K562 (cell line): ENCODE measurements at regions not wholly inside any gene's neighbourhood (a gene's known extent, or its start where the extent isn't known, plus 50 kb on each side); places are given as distances from the start of the nearest gene placed in this dataset.

Experiments
- CREB1 ChIP-seq, 2 experiments: sonication (generic) in 1 of 2; formaldehyde crosslinking in 1 of 2; IDR thresholded peaks; 2 replicates each; pipeline versions ENCODE4 v1.6.1 to v1.8.0; 2012 to 2022; ENCODE audit warnings: inconsistent platforms in 1 of 2, mild to moderate bottlenecking in 1 of 2, missing genetic modification reagents in 1 of 2, moderate library complexity in 1 of 2
- EGR1 ChIP-seq: fragments of 450-650 bp; conservative IDR thresholded peaks from 2 replicates; pipeline ENCODE4 v1.6.1; 2017; ENCODE audit warnings: mild to moderate bottlenecking
- JUN ChIP-seq, 2 experiments: sonication (generic) in 1 of 2; formaldehyde crosslinking in 1 of 2; IDR thresholded peaks; 2 replicates each; pipeline versions ENCODE4 v1.6.1 to v1.8.0; 2012 to 2022; ENCODE audit warnings: borderline replicate concordance in 2 of 2, mild to moderate bottlenecking in 2 of 2, improper control_type of control experiment in 1 of 2, low read depth in 1 of 2, low read length in 1 of 2, missing genetic modification reagents in 1 of 2
- TF ChIP-seq, protein P1 (sequence below): sonication (generic); formaldehyde crosslinking; IDR thresholded peaks from 2 replicates; pipeline ENCODE4 v1.8.1; 2023; ENCODE audit warnings: mild to moderate bottlenecking, missing genetic modification reagents
- TF ChIP-seq, protein P2 (sequence below): sonication (generic); formaldehyde crosslinking; IDR thresholded peaks from 2 replicates; pipeline ENCODE4 v1.8.1; 2022; ENCODE audit warnings: missing genetic modification reagents
- TF ChIP-seq, protein P3 (sequence below), 2 experiments: fragments of 450-650 bp; formaldehyde crosslinking in 1 of 2; IDR thresholded peaks; 2 replicates each; pipeline versions ENCODE4 v1.4.0 to v1.6.1; 2014 to 2020; ENCODE audit warnings: mild to moderate bottlenecking in 2 of 2, borderline replicate concordance in 1 of 2, low read depth in 1 of 2

DNA sequence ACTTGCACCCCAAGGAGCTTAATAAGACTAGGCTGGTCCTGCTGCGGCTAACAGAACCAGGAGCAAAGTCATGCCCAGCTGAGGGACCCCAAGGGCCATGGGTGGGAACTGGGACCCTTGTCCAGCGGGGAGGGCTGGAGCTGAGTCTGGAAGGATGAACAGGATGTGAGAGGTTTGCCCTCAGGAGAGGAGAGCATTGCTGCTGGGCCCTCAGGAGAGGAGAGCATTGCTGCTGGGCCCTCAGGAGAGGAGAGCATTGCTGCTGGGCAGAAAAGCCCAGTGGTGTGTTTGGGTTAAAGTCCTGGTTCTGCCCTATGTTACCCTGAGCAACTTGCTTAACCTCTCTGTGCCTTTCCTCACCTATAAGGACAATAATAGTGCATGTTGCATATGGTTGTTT, 125.8 kb downstream of the MACROH2A1 start:
- TF ChIP-seq CREB1 (IDR thresholded peaks at IDR 0.05): no peak
- no peak for TF ChIP-seq CREB1 (CRISPR knock-in tag; IDR thresholded peaks at IDR 0.05)
- TF ChIP-seq, protein P1, sequence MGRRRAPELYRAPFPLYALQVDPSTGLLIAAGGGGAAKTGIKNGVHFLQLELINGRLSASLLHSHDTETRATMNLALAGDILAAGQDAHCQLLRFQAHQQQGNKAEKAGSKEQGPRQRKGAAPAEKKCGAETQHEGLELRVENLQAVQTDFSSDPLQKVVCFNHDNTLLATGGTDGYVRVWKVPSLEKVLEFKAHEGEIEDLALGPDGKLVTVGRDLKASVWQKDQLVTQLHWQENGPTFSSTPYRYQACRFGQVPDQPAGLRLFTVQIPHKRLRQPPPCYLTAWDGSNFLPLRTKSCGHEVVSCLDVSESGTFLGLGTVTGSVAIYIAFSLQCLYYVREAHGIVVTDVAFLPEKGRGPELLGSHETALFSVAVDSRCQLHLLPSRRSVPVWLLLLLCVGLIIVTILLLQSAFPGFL (CRISPR knock-in tag): no peak
- TF ChIP-seq, protein P2, sequence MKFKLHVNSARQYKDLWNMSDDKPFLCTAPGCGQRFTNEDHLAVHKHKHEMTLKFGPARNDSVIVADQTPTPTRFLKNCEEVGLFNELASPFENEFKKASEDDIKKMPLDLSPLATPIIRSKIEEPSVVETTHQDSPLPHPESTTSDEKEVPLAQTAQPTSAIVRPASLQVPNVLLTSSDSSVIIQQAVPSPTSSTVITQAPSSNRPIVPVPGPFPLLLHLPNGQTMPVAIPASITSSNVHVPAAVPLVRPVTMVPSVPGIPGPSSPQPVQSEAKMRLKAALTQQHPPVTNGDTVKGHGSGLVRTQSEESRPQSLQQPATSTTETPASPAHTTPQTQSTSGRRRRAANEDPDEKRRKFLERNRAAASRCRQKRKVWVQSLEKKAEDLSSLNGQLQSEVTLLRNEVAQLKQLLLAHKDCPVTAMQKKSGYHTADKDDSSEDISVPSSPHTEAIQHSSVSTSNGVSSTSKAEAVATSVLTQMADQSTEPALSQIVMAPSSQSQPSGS (CRISPR knock-in tag): no peak
- no peak for TF ChIP-seq JUN (IDR thresholded peaks at IDR 0.05; ENCODE audit: borderline replicate concordance, low read depth, low read length)
- TF ChIP-seq JUN (CRISPR knock-in tag; IDR thresholded peaks at IDR 0.05; ENCODE audit: borderline replicate concordance): no peak
- TF ChIP-seq, protein P3, sequence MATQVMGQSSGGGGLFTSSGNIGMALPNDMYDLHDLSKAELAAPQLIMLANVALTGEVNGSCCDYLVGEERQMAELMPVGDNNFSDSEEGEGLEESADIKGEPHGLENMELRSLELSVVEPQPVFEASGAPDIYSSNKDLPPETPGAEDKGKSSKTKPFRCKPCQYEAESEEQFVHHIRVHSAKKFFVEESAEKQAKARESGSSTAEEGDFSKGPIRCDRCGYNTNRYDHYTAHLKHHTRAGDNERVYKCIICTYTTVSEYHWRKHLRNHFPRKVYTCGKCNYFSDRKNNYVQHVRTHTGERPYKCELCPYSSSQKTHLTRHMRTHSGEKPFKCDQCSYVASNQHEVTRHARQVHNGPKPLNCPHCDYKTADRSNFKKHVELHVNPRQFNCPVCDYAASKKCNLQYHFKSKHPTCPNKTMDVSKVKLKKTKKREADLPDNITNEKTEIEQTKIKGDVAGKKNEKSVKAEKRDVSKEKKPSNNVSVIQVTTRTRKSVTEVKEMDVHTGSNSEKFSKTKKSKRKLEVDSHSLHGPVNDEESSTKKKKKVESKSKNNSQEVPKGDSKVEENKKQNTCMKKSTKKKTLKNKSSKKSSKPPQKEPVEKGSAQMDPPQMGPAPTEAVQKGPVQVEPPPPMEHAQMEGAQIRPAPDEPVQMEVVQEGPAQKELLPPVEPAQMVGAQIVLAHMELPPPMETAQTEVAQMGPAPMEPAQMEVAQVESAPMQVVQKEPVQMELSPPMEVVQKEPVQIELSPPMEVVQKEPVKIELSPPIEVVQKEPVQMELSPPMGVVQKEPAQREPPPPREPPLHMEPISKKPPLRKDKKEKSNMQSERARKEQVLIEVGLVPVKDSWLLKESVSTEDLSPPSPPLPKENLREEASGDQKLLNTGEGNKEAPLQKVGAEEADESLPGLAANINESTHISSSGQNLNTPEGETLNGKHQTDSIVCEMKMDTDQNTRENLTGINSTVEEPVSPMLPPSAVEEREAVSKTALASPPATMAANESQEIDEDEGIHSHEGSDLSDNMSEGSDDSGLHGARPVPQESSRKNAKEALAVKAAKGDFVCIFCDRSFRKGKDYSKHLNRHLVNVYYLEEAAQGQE (IDR thresholded peaks at IDR 0.05; ENCODE audit: borderline replicate concordance): no peak
- TF ChIP-seq, protein P3 (CRISPR knock-in tag; IDR thresholded peaks at IDR 0.05; ENCODE audit: low read depth): no peak
- no peak for TF ChIP-seq EGR1
